ENCODE measurements at regions not wholly inside any gene's neighbourhood (a gene's known extent, or its start where the extent isn't known, plus 50 kb on each side); places are given as distances from the start of the nearest gene placed in this dataset.

DNA sequence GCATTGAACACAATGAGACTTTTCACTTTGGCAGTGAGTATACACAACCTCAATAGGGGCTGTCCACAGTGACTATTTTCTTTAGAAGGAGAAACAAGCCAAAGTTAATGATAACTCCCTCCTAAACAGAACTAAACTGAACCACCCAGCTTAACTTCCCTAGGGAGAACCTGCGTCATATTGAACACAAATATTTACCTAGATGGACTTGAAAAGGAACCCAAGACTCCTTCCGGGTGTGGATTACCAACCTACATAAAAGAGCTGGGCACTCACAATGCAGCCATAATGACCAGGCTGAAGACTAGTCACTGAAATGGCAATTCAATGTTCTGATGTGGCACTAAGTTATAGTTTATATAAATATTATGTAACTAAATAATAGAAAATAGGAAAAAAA is 160.6 kb downstream of the IBTK start:
- Histone ChIP-seq H3K27me3 (replicated peaks in 1 of 4; ENCODE audit: control insufficient read depth in 3 of 4, extremely low read depth in 1 of 4, insufficient read depth in 3 of 4, low read length in 3 of 4) (no peaks in the 10 kb centered on the region), H3K9ac (replicated peaks in 1 of 4; ENCODE audit: extremely low read depth in 1 of 4, low read depth in 3 of 4, low read length in 3 of 4) (no peak overlapping the region), H3K27ac (ENCODE audit: low read depth, low read length) (no peak overlapping the region), H3K4ac (replicated peaks; ENCODE audit: insufficient read length, low read depth, low read length) (no peak overlapping the region), H4K8ac (ENCODE audit: extremely low read depth, insufficient read depth, low read length) (no peak overlapping the region), H3K14ac (ENCODE audit: insufficient read length) (no peak overlapping the region), H4K91ac (replicated peaks; ENCODE audit: insufficient read length, low read length) (no peak overlapping the region), H2BK5ac (ENCODE audit: low read depth, low read length) (no peak overlapping the region), H3K4me2 (ENCODE audit: insufficient read depth in 1 of 2, low read depth in 2 of 2, low read length in 2 of 2) (no peak overlapping the region), H2BK120ac (replicated peaks; ENCODE audit: low read depth, low read length) (no peak overlapping the region), H3K18ac (ENCODE audit: extremely low read depth, low read length) (no peak overlapping the region), H4K20me1 (replicated peaks in 1 of 2; ENCODE audit: control insufficient read depth in 1 of 2, insufficient read depth in 2 of 2, low read length in 2 of 2) (no peaks in the 10 kb centered on the region), H2BK12ac (ENCODE audit: low read depth, low read length) (no peak overlapping the region), H3K23me2 (ENCODE audit: low read depth, low read length) (no peaks in the 10 kb centered on the region), H2BK20ac (ENCODE audit: low read length) (no peak overlapping the region), H3K36me3 (ENCODE audit: control insufficient read depth in 2 of 4, insufficient read depth in 4 of 4, low read length in 3 of 4) (no peaks in the 10 kb centered on the region), H2BK15ac (ENCODE audit: low read length) (no peak overlapping the region), H2AFZ (ENCODE audit: low read length) (no peak overlapping the region), H3K56ac (replicated peaks; ENCODE audit: insufficient read length, low read depth, low read length) (no peak overlapping the region), H4K5ac (ENCODE audit: insufficient read length, low read depth, low read length) (no peak overlapping the region), H3K79me1 (ENCODE audit: low read depth, low read length) (no peaks in the 10 kb centered on the region), H2AK5ac (ENCODE audit: low read depth, low read length) (no peak overlapping the region), H3K23ac (ENCODE audit: insufficient read length) (no peak overlapping the region), H3K79me2 (ENCODE audit: control insufficient read depth in 1 of 2, insufficient read depth in 2 of 2, low read length in 2 of 2) (no peaks in the 10 kb centered on the region), H3K9me3 (ENCODE audit: insufficient read depth in 2 of 2, low read depth in 1 of 2, low read length in 1 of 2) (no peaks in the 10 kb centered on the region), H3K4me3 (ENCODE audit: extremely low read depth in 1 of 4, insufficient read depth in 2 of 4, low read depth in 3 of 4, low read length in 4 of 4) (no peak overlapping the region), H3K4me1 (replicated peaks in 1 of 4; ENCODE audit: control insufficient read depth in 3 of 4, insufficient read depth in 4 of 4, low read length in 3 of 4) (no peaks in the 10 kb centered on the region)
- DNase-seq (ENCODE audit: low read depth in 1 of 2, low spot score in 2 of 2) = no peak
- POLR2A ChIA-PET (ENCODE audit: partially characterized antibody) = no interaction called here
- CTCF ChIA-PET (ENCODE audit: partially characterized antibody) = no interaction called here
- 87% methylated on average over 2 of the region's 2 CpGs; no CpG with 5 or more reads in 1 of the 2 experiments for WGBS, 2 experiments (ENCODE audit: extremely low coverage in 1 of 2, insufficient coverage in 1 of 2, insufficient read length in 1 of 2, insufficient replicate concordance in 2 of 2, low coverage in 1 of 2, low lambda C conversion rate in 2 of 2, missing lambda C conversion rate in 1 of 2)
- FAIRE-seq = no peak
- no peak for TF ChIP-seq EP300 (IDR thresholded peaks at IDR 0.05; ENCODE audit: borderline replicate concordance in 1 of 2, low read depth in 2 of 2, low read length in 2 of 2)
- no peak for TF ChIP-seq MAFK (IDR thresholded peaks at IDR 0.05; ENCODE audit: low read depth, low read length)
- TF ChIP-seq ZNF274 (IDR thresholded peaks at IDR 0.05; ENCODE audit: borderline replicate concordance, extremely low read depth, low read length) = no peak
- TF ChIP-seq MAX (IDR thresholded peaks at IDR 0.05) = no peak
- no peak for TF ChIP-seq PHF8 (conservative IDR thresholded peaks at IDR 0.05; ENCODE audit: low read depth, low read length)
- no peak for TF ChIP-seq NRF1 (IDR thresholded peaks at IDR 0.05; ENCODE audit: low read depth, low read length)
- TF ChIP-seq, protein P1, sequence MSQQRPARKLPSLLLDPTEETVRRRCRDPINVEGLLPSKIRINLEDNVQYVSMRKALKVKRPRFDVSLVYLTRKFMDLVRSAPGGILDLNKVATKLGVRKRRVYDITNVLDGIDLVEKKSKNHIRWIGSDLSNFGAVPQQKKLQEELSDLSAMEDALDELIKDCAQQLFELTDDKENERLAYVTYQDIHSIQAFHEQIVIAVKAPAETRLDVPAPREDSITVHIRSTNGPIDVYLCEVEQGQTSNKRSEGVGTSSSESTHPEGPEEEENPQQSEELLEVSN (IDR thresholded peaks at IDR 0.05) = no peak
- TF ChIP-seq TEAD4 (IDR thresholded peaks at IDR 0.05; ENCODE audit: low read depth, low read length) = no peak
- no peak for TF ChIP-seq EGR1 (IDR thresholded peaks at IDR 0.05; ENCODE audit: borderline replicate concordance, low read depth, low read length)
- TF ChIP-seq CTCF (IDR thresholded peaks at IDR 0.05; ENCODE audit: control extremely low read depth in 1 of 3, insufficient read depth in 1 of 3, low read depth in 1 of 3, low read length in 3 of 3) = no peak
- no peak for TF ChIP-seq BACH1 (IDR thresholded peaks at IDR 0.05; ENCODE audit: low read length)
- TF ChIP-seq CHD1 (IDR thresholded peaks at IDR 0.05; ENCODE audit: low read depth, low read length) = no peak

All from H1 (cell line).